ENCODE measurements at regions not wholly inside any gene's neighbourhood (a gene's known extent, or its start where the extent isn't known, plus 50 kb on each side); places are given as distances from the start of the nearest gene placed in this dataset.
A peak's percentile ranks its signal among the peaks of the same experiment; 100 is the strongest.

- Mint-ChIP-seq H3K9me3 (peaks cover 0 to 10% (median 0%) of the 10 kb centered on the region in 11 donors), H3K36me3 (peaks cover 0 to 12% (median 0%) of the 10 kb centered on the region in 5 donors), H3K4me3 (peak overlapping the region in 2 of 10 donors; percentile 28 to 69), H3K27ac (peak overlapping the region; percentile 17 to 95 (median 52)), H3K27me3 (no peaks in the 10 kb centered on the region), H3K4me1 (peaks cover 22 to 67% (median 31%) of the 10 kb centered on the region in 7 donors)
- Histone ChIP-seq H3K4me3 (ENCODE audit: low read length) (no peak overlapping the region), H3K36me3 (ENCODE audit: control insufficient read depth in 2 of 3, insufficient read depth in 3 of 3, low read length in 3 of 3) (no peaks in the 10 kb centered on the region), H3K4me1 (ENCODE audit: control insufficient read depth in 2 of 2, insufficient read depth in 2 of 2, low read length in 2 of 2) (peaks cover 7 to 11% of the 10 kb centered on the region in 2 donors), H3K27me3 (ENCODE audit: control insufficient read depth in 2 of 2, insufficient read depth in 2 of 2, low read length in 2 of 2) (no peaks in the 10 kb centered on the region), H3K27ac (ENCODE audit: low read depth, low read length) (no peak overlapping the region), H3K9me3 (ENCODE audit: control insufficient read depth in 2 of 3, low read length in 3 of 3) (no peaks in the 10 kb centered on the region)
- ChIA-PET POLR2A (no interaction called here), CTCF (no interaction called here)
- ATAC-seq (no peak), DNase-seq (peak in 1 of 9 donors; percentile 22)
- intact Hi-C loops (cut with micrococcal nuclease) = loop anchor here in 1 of 2 donors (1.0 to 2.0 kb wide), 3 partner anchors 16 to 76 kb away; partner anchors contain the start of gene RHOU
These were observed 75.8 kb downstream of the RHOU start for GRCh38 chr1:228810878-228811711.

- Histone ChIP-seq H3K27me3 (ENCODE audit: control insufficient read depth in 2 of 2, insufficient read depth in 2 of 2, low read length in 2 of 2) (no peaks in the 10 kb centered on the region), H3K4me3 (ENCODE audit: low read length) (no peak overlapping the region), H3K27ac (ENCODE audit: low read depth, low read length) (no peak overlapping the region), H3K9me3 (ENCODE audit: control insufficient read depth in 2 of 3, low read length in 3 of 3) (no peaks in the 10 kb centered on the region), H3K4me1 (ENCODE audit: control insufficient read depth in 2 of 2, insufficient read depth in 2 of 2, low read length in 2 of 2) (peaks cover 7 to 11% of the 10 kb centered on the region in 2 donors), H3K36me3 (ENCODE audit: control insufficient read depth in 2 of 3, insufficient read depth in 3 of 3, low read length in 3 of 3) (no peaks in the 10 kb centered on the region)
- Mint-ChIP-seq H3K27ac (peak overlapping the region in 2 of 9 donors; percentile 43 to 95), H3K27me3 (peaks cover 0 to 3% (median 0%) of the 10 kb centered on the region in 5 donors), H3K9me3 (peaks cover 0 to 14% (median 0%) of the 10 kb centered on the region in 11 donors), H3K4me1 (peaks cover 22 to 64% (median 31%) of the 10 kb centered on the region in 7 donors), H3K36me3 (peaks cover 0 to 17% (median 0%) of the 10 kb centered on the region in 5 donors), H3K4me3 (peak overlapping the region in 1 of 10 donors; percentile 69)
- ChIA-PET CTCF (no interaction called here), POLR2A (no interaction called here)
- DNase-seq (no peak), ATAC-seq (no peak)
- intact Hi-C loops (cut with micrococcal nuclease) = loop anchor here in 1 of 2 donors (1.0 to 2.0 kb wide), 3 partner anchors 15 to 77 kb away; partner anchors contain the start of gene RHOU
These were observed 76.5 kb downstream of the RHOU start for GRCh38 chr1:228811712-228812305.

- Histone ChIP-seq H3K27me3 (ENCODE audit: control insufficient read depth in 2 of 2, insufficient read depth in 2 of 2, low read length in 2 of 2) (no peaks in the 10 kb centered on the region), H3K9me3 (ENCODE audit: control insufficient read depth in 2 of 3, low read length in 3 of 3) (no peaks in the 10 kb centered on the region), H3K4me1 (ENCODE audit: control insufficient read depth in 2 of 2, insufficient read depth in 2 of 2, low read length in 2 of 2) (peaks cover 7 to 11% of the 10 kb centered on the region in 2 donors), H3K27ac (ENCODE audit: low read depth, low read length) (no peak overlapping the region), H3K4me3 (ENCODE audit: low read length) (no peak overlapping the region), H3K36me3 (ENCODE audit: control insufficient read depth in 2 of 3, insufficient read depth in 3 of 3, low read length in 3 of 3) (no peaks in the 10 kb centered on the region)
- no peak for DNase-seq
- H3K36me3 Mint-ChIP-seq = peaks cover 0 to 17% (median 0%) of the 10 kb centered on the region in 5 donors
- no peak overlapping the region for H3K27ac Mint-ChIP-seq
- H3K27me3 Mint-ChIP-seq = peaks cover 0 to 3% (median 0%) of the 10 kb centered on the region in 5 donors
- peaks cover 22 to 59% (median 31%) of the 10 kb centered on the region in 7 donors for H3K4me1 Mint-ChIP-seq
- H3K9me3 Mint-ChIP-seq = peaks cover 0 to 16% (median 0%) of the 10 kb centered on the region in 11 donors
- ATAC-seq = no peak
- H3K4me3 Mint-ChIP-seq = no peak overlapping the region
- intact Hi-C loops (cut with micrococcal nuclease) = no loop called here
- POLR2A ChIA-PET = no interaction called here
- CTCF ChIA-PET = no interaction called here
These were observed 77.7 kb downstream of the RHOU start for GRCh38 chr1:228812961-228813360.

DNA sequence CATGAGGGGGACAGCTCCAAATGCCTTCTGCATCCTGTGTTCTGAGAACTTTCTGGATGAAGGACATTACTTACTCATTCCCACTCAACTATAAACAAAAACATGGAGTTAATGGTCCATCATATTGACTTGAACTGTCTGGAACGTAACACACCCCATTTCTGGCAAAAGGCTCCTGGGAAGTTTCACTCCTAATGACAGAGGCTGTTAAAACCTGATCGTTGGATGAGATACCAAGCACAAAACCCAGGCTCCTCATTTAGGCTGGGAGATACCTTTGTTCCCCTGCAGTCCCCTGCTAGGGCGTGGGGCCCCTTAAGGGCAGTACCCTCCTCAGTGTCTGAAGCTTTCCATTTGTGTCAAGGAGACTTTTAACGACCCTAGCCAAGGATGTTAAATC lies 78.9 kb downstream of the RHOU start:
- H3K9me3 ChIP-seq (ENCODE audit: control insufficient read depth in 2 of 3, low read length in 3 of 3) = no peaks in the 10 kb centered on the region
- H3K27me3 ChIP-seq (ENCODE audit: control insufficient read depth in 2 of 2, insufficient read depth in 2 of 2, low read length in 2 of 2) = no peaks in the 10 kb centered on the region
- ChIA-PET POLR2A (no interaction called here), CTCF (no interaction called here)
- no peak overlapping the region for H3K4me3 Mint-ChIP-seq
- H3K36me3 ChIP-seq (ENCODE audit: control insufficient read depth in 2 of 3, insufficient read depth in 3 of 3, low read length in 3 of 3) = no peaks in the 10 kb centered on the region
- H3K27me3 Mint-ChIP-seq = peaks cover 0 to 4% (median 0%) of the 10 kb centered on the region in 5 donors
- no peak for ATAC-seq
- H3K9me3 Mint-ChIP-seq = peaks cover 0 to 14% (median 0%) of the 10 kb centered on the region in 11 donors
- peaks cover 7 to 11% of the 10 kb centered on the region in 2 donors for H3K4me1 ChIP-seq (ENCODE audit: control insufficient read depth in 2 of 2, insufficient read depth in 2 of 2, low read length in 2 of 2)
- no peak for DNase-seq
- peaks cover 20 to 47% (median 25%) of the 10 kb centered on the region in 7 donors for H3K4me1 Mint-ChIP-seq
- H3K27ac ChIP-seq (ENCODE audit: low read depth, low read length) = no peak overlapping the region
- intact Hi-C loops (cut with micrococcal nuclease) = no loop called here
- H3K36me3 Mint-ChIP-seq = peaks cover 0 to 15% (median 0%) of the 10 kb centered on the region in 5 donors
- no peak overlapping the region for H3K4me3 ChIP-seq (ENCODE audit: low read length)
- H3K27ac Mint-ChIP-seq = no peak overlapping the region

- H3K4me3 Mint-ChIP-seq = no peak overlapping the region
These were observed 83.0 kb downstream of the RHOU start for GRCh38 chr1:228818296-228818695.

GRCh38 chr1:228818928-228819630 lies 83.8 kb downstream of the RHOU start:
- peaks cover 0 to 9% (median 0%) of the 10 kb centered on the region in 7 donors for H3K4me1 Mint-ChIP-seq
- peaks cover 0 to 8% (median 0%) of the 10 kb centered on the region in 11 donors for H3K9me3 Mint-ChIP-seq
- no peaks in the 10 kb centered on the region for H3K9me3 ChIP-seq (ENCODE audit: control insufficient read depth in 2 of 3, low read length in 3 of 3)
- no peak for DNase-seq
- no peaks in the 10 kb centered on the region for H3K27me3 ChIP-seq (ENCODE audit: control insufficient read depth in 2 of 2, insufficient read depth in 2 of 2, low read length in 2 of 2)
- ATAC-seq = no peak
- H3K27ac Mint-ChIP-seq = no peak overlapping the region
- H3K36me3 ChIP-seq (ENCODE audit: control insufficient read depth in 2 of 3, insufficient read depth in 3 of 3, low read length in 3 of 3) = no peaks in the 10 kb centered on the region
- H3K4me3 ChIP-seq (ENCODE audit: low read length) = no peak overlapping the region
- POLR2A ChIA-PET = no interaction called here
- H3K27me3 Mint-ChIP-seq = peaks cover 0 to 18% (median 0%) of the 10 kb centered on the region in 5 donors
- H3K36me3 Mint-ChIP-seq = peaks cover 0 to 6% (median 0%) of the 10 kb centered on the region in 5 donors
- H3K4me1 ChIP-seq (ENCODE audit: control insufficient read depth in 2 of 2, insufficient read depth in 2 of 2, low read length in 2 of 2) = no peaks in the 10 kb centered on the region
- CTCF ChIA-PET = interaction anchor here (0.5 kb wide), 1 partner anchor 1443 kb away, joined by 3 read pairs; no protein-coding TSS in a partner anchor
- H3K4me3 Mint-ChIP-seq = no peak overlapping the region
- intact Hi-C loops (cut with micrococcal nuclease) = no loop called here
- H3K27ac ChIP-seq (ENCODE audit: low read depth, low read length) = no peak overlapping the region

More at GRCh38 chr1:228818296-228818695, 83.0 kb downstream of the RHOU start:
- Mint-ChIP-seq H3K4me1 (peaks cover 0 to 9% (median 0%) of the 10 kb centered on the region in 7 donors), H3K27me3 (peaks cover 0 to 18% (median 0%) of the 10 kb centered on the region in 5 donors), H3K9me3 (peaks cover 0 to 8% (median 0%) of the 10 kb centered on the region in 11 donors), H3K36me3 (peaks cover 0 to 6% (median 0%) of the 10 kb centered on the region in 5 donors), H3K27ac (no peak overlapping the region)
- intact Hi-C loops (cut with micrococcal nuclease) = no loop called here
- Histone ChIP-seq H3K27me3 (ENCODE audit: control insufficient read depth in 2 of 2, insufficient read depth in 2 of 2, low read length in 2 of 2) (no peaks in the 10 kb centered on the region), H3K4me1 (ENCODE audit: control insufficient read depth in 2 of 2, insufficient read depth in 2 of 2, low read length in 2 of 2) (no peaks in the 10 kb centered on the region), H3K4me3 (ENCODE audit: low read length) (no peak overlapping the region), H3K36me3 (ENCODE audit: control insufficient read depth in 2 of 3, insufficient read depth in 3 of 3, low read length in 3 of 3) (no peaks in the 10 kb centered on the region), H3K9me3 (ENCODE audit: control insufficient read depth in 2 of 3, low read length in 3 of 3) (no peaks in the 10 kb centered on the region), H3K27ac (ENCODE audit: low read depth, low read length) (no peak overlapping the region)
- ATAC-seq (no peak), DNase-seq (no peak)
- ChIA-PET POLR2A (no interaction called here), CTCF (no interaction called here)

All from naive thymus-derived CD4-positive, alpha-beta T cell (primary cell).